Hematopoietic multipotent progenitor cell treated with erythropoietin and hydrocortisone succinate and interleukin-3 and kit ligand, for 4 days (in vitro differentiated cells): ENCODE measurements at regions not wholly inside any gene's neighbourhood (a gene's known extent, or its start where the extent isn't known, plus 50 kb on each side); places are given as distances from the start of the nearest gene placed in this dataset.

ENCODE experiments used
- DNase-seq: peaks from one replicate; pipeline ENCODE4 v3.0.0-alpha.2; 2015

DNA sequence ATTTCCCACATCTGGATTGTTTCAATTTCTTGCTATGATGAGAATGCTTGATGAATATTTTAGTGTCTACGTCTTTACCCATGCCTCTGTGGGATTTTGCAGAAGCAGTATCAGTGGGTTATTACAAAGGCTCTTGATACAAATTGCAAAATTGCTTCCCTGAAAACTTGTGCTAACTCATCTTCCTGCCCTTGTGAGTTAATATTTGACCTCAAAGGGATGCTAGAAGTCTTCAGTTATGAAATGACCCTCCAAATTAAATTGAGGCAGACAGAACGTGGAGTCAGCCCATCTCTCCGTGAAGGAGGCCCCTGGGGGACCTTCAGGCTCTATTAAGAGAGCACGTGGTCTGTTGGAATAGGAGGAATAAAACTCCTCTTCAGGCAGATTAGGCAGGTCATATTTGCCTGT, 239.2 kb upstream of the HS6ST1 start:
- peak; percentile 50 for DNase-seq

GRCh38 chr2:128558441-128558840, 239.8 kb upstream of the HS6ST1 start:
- no peak for DNase-seq

DNA sequence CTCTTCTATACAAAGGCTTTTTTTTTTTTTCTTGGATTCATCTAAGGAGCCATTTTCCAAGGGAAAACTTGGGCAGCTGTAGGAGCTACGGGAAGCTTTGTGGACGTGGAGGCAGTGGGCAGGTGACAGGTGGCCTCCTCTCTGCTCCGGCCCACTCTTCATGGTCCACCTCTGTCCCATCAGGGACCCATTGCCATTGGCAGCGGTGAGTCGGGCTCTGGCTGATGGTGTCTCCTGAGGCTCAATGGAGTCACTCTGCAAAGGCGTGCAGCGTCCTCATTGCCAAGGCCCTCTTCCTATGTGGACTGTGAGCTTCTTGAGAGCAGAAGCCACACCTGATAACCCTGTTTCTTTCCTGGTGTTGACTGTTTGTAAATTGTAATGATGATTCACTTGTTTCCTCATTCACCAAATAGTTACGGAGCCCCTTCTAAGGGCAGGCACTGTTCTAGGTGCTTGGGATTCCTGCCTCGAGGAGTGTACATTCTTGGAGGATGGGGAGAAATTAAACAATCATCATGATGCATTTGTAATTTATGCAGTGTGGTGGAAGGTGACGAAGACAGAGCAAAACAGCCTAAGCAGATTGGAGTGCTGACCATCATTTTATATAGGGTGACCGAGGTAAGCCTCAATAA, 240.3 kb upstream of the HS6ST1 start:
- no peak for DNase-seq

GRCh38 chr2:128559533-128560515, 241.2 kb upstream of the HS6ST1 start:
- no peak for DNase-seq

DNA sequence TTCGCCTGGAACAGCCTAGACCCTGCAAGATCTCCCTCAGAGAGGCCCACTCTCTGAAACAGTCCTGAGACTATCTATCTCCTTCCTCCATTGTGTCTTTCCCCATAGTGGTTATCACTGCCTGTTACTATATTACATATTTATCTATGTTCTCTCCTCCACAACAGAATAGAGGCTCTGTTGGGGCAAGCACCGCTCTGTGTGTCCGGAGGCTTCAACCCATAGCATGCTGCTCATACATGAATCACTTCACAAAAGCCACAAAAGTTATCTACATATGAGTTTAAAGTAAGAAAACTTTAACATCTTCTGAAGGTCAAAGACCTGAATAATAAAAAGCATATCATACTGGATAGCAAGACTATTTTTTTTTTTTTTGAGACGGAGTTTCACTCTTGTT, 242.1 kb upstream of the HS6ST1 start:
- DNase-seq, result no peak

DNA sequence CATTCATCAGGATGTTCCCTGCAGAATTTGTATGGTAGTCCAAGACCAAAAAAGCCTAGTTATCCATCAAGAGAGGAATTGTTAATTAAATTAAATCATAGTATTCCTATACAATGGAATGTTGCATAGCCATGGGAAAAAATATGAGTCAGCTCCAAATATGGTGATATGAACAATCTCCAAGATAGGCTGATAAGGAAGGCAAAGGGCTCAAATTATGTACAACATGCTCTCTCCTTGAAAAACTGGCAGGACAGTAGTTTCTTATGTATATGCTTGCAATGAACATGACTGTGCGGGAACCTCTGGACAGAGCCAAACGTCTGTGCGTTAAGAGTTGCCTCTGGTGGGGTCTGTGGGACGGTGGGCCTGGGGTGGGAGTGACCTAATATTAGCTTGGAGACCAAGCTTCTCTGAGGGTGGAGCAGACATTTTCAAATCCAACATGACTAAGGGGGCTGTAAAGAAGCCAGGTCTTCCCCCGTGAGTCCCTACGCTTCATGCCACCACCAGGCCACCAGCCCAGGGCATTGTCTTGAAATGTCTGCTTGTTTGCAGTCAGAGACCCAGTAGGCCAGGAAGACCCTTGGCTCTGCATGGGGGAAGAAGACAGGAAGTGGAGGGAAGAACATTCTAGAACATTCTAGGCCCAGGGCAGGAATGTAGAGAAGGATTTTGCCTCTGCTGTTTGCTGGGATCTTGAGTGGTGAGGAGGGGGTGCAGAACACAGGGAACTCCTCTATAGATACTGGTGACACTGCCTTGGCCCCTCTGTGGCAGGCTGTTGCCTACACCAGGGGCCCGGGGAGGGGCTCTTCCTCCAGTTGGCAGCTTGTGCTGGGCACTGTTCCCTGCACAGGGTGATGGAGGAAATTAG, 244.0 kb upstream of the HS6ST1 start:
- no peak for DNase-seq

DNA sequence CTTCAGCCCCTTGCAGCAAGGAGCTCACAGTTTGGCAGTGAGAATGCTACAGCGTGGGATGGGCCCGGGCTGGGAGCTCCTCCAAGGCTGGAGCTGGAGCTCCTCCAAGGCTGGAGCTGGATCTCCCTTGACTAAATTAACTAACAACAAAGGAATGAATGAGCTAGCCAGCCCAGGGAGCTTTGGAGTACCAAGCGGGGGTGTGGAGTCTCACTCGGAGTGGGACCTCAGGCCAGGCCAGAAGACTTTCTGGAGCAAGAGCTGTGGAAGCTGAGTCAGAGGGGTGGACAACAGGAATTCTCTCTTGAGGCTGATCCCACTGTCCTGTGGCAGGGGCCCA, 244.7 kb upstream of the HS6ST1 start:
- DNase-seq, result no peak

DNA sequence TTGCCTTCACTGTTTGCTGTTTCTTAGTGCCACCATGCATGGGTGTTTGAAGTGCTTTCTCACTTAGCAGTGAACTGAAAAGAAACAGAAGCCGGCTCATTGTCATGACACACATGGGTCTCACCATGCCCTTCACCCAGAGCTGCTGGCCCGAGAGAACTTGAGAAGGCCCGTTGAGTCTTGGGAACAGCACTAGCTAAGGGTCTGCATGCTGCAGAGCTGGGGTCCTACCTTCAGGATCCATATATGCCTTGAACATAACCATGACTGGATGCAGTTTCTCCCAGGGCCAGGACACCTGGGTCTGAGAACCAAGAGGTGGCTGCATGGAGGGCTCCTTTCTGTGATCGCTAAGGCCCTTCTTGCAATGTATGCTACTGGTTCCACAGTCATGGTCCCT, 245.5 kb upstream of the HS6ST1 start:
- DNase-seq, result no peak

DNA sequence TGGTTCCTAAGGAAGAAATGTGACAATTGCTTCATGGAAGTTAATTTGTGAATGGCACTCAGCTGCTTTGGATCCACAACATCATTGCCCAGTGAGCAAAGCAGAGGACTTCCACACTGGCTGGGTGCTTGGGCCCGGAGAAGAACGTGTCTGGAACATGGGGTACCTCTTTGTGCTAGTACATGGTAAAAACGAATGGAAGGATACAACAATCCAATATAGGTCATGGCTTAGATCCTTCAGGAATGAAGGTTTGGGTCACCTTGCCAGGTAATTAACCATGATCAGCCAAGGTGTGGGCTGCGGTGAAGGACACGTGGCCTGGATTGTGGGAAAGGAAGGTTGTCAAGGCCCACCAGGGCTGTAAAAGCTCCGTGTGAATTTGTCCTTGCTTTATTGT, 245.9 kb upstream of the HS6ST1 start:
- DNase-seq, result no peak

GRCh38 chr2:128565441-128565840, 246.8 kb upstream of the HS6ST1 start:
- DNase-seq, result no peak

DNA sequence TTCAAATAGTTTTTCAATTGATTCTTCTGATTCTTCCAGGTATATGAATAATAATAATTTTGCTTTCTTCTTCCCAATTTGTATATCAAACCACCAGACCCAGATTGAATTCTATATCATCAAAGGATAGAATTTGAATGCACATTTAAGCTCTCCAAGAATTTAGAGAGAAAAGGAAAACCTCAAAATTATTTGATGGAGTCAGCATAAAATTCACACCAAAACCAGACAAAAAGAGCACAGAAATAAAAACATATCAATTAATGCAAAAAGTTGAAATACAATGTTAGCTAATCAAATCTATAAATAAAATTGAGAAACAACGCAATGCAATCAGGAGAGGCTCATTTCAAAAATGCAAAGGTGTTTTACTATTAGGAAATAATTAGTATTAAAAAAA, 248.0 kb upstream of the HS6ST1 start:
- no peak for DNase-seq

GRCh38 chr2:128568106-128568505, 249.4 kb upstream of the HS6ST1 start:
- DNase-seq, result no peak

DNA sequence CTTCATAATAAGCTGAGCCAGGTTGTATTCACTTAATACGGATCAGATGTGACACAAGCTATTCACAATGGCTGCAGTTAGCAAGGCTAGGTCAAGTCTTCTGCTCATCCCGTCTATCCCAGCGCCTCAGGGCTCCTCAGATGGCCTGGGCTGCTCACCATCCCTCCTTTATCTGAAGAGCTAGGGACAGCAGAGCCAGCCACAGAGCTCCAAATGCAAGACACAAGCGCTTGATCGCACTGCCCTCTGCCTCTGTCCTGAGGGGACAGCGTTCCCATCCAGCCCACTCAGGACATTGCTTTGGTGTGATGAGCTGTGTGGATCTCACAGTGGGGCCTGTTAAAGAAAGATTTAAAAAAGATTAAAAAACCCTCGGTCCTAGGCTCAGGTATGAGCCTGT, 254.4 kb upstream of the HS6ST1 start:
- DNase-seq, result no peak

- no peak for DNase-seq
Observed at GRCh38 chr2:128573531-128573930, 254.9 kb upstream of the HS6ST1 start.

DNA sequence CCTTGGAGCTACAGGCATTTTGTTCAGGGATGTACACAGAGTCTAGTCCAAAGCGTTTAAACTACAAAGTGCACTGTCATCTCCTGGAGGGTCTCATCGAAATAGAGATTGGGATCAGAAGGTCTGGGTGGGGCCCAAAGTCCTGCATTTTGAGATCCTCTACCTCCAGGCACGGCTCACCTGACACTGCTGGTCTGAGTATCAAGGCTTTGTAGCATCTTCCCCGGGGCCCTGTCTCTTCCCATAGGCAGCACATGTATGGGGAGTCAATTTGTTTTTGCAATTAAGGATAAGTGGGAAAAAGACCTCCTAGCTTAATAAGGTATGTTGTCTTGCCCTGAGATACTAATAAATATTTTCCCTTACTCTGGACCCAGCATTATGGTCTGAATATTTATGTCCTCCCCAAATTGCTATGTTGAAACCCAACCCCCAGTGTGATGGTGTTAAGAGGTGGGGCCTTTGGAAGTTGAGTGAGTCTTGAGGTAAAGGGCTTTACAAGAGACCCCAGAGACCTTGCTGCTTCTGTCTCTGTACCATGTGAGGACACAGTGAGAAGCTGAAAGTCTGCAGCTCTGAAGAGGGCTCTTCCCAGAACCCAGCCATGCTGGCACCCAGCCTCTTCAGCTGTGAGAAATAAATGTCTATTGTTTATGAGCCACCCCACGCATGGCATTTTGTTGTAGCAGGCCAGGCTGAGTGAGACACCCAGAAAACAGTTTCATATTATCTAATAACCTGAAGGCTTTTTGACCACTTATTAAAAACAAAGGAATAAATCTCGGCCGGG, 258.7 kb upstream of the HS6ST1 start:
- DNase-seq, result no peak

- DNase-seq, result peak; percentile 40
Observed at GRCh38 chr2:128578406-128579390, 260.0 kb upstream of the HS6ST1 start.

DNA sequence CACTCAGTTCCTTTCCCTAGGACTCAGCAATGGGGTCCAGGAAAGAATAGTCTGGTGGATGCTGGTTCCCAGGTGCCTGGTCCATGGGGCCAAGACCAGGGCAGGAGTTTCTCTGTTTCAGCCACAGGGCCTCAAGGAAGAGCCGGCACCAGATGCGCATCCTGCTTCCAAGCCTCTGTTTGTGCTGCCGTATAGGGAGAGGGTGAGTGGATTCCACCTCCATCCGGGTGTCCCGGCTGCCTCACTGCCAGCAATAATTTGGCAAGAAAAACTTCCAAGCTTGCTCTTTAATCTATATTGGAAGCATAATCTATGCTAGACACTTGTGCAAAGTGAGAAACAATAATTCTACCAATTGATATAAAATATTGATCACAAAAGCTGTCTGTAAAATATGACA, 261.2 kb upstream of the HS6ST1 start:
- no peak for DNase-seq

- DNase-seq, result no peak
Observed at GRCh38 chr2:128580988-128581848, 262.6 kb upstream of the HS6ST1 start.

GRCh38 chr2:128581849-128582244, 263.2 kb upstream of the HS6ST1 start:
- no peak for DNase-seq

DNA sequence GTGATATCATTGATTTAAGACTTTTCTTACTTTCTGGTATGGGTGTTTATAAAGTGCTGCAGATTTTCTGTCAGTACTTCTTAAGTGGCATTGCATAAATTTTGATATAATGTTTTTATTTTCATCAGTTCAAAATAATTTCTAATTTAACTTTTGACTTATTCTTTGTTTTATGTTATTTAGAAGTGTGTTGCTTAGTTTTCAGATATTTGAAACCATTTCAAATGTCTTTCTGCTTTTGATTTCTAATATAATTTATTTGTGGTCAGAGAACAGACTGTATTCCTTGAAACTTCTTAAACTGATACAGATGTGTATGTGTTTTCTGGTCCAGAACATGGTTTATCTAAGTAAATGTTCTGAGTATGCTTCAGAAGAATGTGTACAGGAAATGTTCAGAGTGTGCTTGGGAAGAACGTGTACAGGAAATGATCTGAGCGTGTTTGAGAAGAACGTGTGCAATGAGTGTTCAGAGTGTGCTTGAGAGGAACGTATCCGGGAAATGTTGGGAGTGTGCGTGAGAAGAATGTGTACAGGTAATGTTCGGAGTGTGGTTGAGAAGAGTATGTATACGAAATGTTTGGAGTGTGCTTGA, 265.7 kb upstream of the HS6ST1 start:
- DNase-seq, result no peak
